ENCODE measurements at regions not wholly inside any gene's neighbourhood (a gene's known extent, or its start where the extent isn't known, plus 50 kb on each side); places are given as distances from the start of the nearest gene placed in this dataset.

- TF ChIP-seq CTCF (conservative IDR thresholded peaks at IDR 0.05) (no peak), ZFX (IDR thresholded peaks at IDR 0.05) (no peak)
Measured at GRCh38 chr18:24536326-24536725, 75.9 kb downstream of the HRH4 start.
